ENCODE measurements at regions not wholly inside any gene's neighbourhood (a gene's known extent, or its start where the extent isn't known, plus 50 kb on each side); places are given as distances from the start of the nearest gene placed in this dataset.
"Not testable (repeated sequence)": the region's sequence is repeated elsewhere in the genome, so short reads cannot be mapped to it uniquely, and the experiment has no call there.

GRCh38 chr5:99808657-99809230 lies 726.4 kb upstream of the FAM174A start:
- no peaks in the 10 kb centered on the region for H3K36me3 Mint-ChIP-seq
- H3K27me3 Mint-ChIP-seq: no peaks in the 10 kb centered on the region
- ATAC-seq (ENCODE audit: low read depth) (no peak), DNase-seq (ENCODE audit: low spot score in 2 of 2) (no peak)
- H3K4me3 Mint-ChIP-seq: no peak overlapping the region
- no peaks in the 10 kb centered on the region for H3K4me1 Mint-ChIP-seq
- H3K27ac Mint-ChIP-seq: no peak overlapping the region
- H3K9me3 Mint-ChIP-seq: no peaks in the 10 kb centered on the region

- H3K4me1 Mint-ChIP-seq: no peaks in the 10 kb centered on the region
- ATAC-seq (ENCODE audit: low read depth) (no peak), DNase-seq (ENCODE audit: low spot score in 2 of 2) (no peak)
- H3K27me3 Mint-ChIP-seq: no peaks in the 10 kb centered on the region
- H3K36me3 Mint-ChIP-seq: no peaks in the 10 kb centered on the region
- no peaks in the 10 kb centered on the region for H3K9me3 Mint-ChIP-seq
- no peak overlapping the region for H3K27ac Mint-ChIP-seq
- no peak overlapping the region for H3K4me3 Mint-ChIP-seq
These were observed 727.8 kb upstream of the FAM174A start for GRCh38 chr5:99807346-99807745.

DNA sequence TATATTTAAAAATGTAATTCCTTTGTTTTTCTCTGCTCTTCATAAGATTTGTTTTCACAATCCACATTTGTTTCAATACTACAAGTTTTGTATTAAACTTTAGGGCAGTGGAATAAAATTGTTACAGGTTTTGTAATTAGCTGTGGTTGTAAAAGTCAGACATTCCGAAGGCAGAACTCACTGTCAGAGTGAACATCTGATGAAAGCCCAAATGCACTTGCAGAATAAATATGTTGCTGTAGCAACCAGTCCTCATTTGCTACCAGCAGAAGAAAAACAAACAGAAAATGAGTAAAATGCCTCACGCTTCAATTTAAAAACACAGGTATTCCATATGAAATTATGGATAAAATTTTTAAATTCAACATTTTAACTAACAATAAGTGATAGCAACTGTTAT lies 740.1 kb upstream of the FAM174A start:
- ATAC-seq (ENCODE audit: low read depth) (no peak), DNase-seq (ENCODE audit: low spot score in 2 of 2) (no peak)
- Mint-ChIP-seq H3K27ac (no peak overlapping the region), H3K36me3 (no peaks in the 10 kb centered on the region), H3K4me1 (no peaks in the 10 kb centered on the region), H3K4me3 (no peak overlapping the region), H3K9me3 (peaks cover 4% of the 10 kb centered on the region), H3K27me3 (no peaks in the 10 kb centered on the region)

DNA sequence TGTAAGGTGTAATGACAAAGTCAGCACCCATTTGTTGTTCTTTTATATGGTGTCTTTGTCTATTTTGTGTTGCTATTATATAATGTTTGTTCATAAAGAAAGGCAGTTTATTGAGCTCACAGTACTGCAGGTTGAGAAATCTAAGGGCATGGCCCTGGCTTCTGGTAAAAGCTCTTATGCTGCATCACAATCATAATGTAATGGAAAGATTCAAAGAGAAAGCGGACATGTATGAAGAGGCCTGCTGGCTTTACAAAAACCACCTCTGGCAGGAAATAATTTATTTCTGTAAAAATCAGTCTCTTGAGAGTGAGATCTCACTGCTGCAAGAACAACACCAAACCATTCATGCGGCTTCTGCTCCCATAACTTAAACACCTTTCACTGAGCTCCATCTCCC lies 746.7 kb upstream of the FAM174A start:
- ATAC-seq (ENCODE audit: low read depth) (no peak), DNase-seq (ENCODE audit: low spot score in 2 of 2) (no peak)
- Mint-ChIP-seq H3K27ac (no peak overlapping the region), H3K9me3 (peaks cover 3% of the 10 kb centered on the region), H3K27me3 (no peaks in the 10 kb centered on the region), H3K4me1 (no peaks in the 10 kb centered on the region), H3K36me3 (no peaks in the 10 kb centered on the region), H3K4me3 (no peak overlapping the region)

- H3K4me1 Mint-ChIP-seq: no peaks in the 10 kb centered on the region
- H3K9me3 Mint-ChIP-seq: no peaks in the 10 kb centered on the region
- H3K36me3 Mint-ChIP-seq: no peaks in the 10 kb centered on the region
- no peaks in the 10 kb centered on the region for H3K27me3 Mint-ChIP-seq
- no peak for DNase-seq (ENCODE audit: low spot score in 2 of 2)
- H3K4me3 Mint-ChIP-seq: no peak overlapping the region
- ATAC-seq (ENCODE audit: low read depth): no peak
- H3K27ac Mint-ChIP-seq: no peak overlapping the region
These were observed 760.0 kb upstream of the FAM174A start for GRCh38 chr5:99775189-99775588.

GRCh38 chr5:99773290-99773689 lies 761.9 kb upstream of the FAM174A start:
- no peak for ATAC-seq (ENCODE audit: low read depth)
- Mint-ChIP-seq H3K9me3 (peaks cover 2% of the 10 kb centered on the region), H3K36me3 (no peaks in the 10 kb centered on the region), H3K4me3 (no peak overlapping the region), H3K27ac (no peak overlapping the region), H3K4me1 (no peaks in the 10 kb centered on the region), H3K27me3 (no peaks in the 10 kb centered on the region)
- DNase-seq (ENCODE audit: low spot score in 2 of 2): no peak

DNA sequence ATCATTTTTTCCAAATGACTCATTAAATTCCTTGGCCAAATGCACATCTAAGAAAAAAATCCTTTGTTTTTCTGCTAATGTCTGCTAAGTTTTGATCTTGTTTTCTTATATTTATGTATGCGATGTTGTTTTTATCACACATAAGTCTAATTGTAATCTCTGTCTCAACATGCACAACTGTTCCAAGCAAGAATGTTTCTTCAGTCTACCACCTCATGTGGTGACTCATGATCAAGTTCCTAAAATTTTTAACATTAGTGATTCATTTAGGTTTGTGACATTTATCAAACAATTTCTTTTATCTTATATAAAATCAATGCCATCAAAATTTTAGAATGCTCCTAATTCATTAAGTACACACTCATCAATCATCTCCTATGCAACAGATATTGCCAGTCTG lies 763.9 kb upstream of the FAM174A start:
- H3K27me3 Mint-ChIP-seq: no peaks in the 10 kb centered on the region
- no peaks in the 10 kb centered on the region for H3K4me1 Mint-ChIP-seq
- no peak for DNase-seq (ENCODE audit: low spot score in 2 of 2)
- no peak overlapping the region for H3K27ac Mint-ChIP-seq
- H3K4me3 Mint-ChIP-seq: no peak overlapping the region
- peaks cover 2% of the 10 kb centered on the region for H3K9me3 Mint-ChIP-seq
- H3K36me3 Mint-ChIP-seq: no peaks in the 10 kb centered on the region
- ATAC-seq (ENCODE audit: low read depth): no peak

- H3K27me3 Mint-ChIP-seq: no peaks in the 10 kb centered on the region
- H3K27ac Mint-ChIP-seq: no peak overlapping the region
These were observed 770.2 kb upstream of the FAM174A start for GRCh38 chr5:99765011-99765410.

GRCh38 chr5:99763021-99763774 lies 772.0 kb upstream of the FAM174A start:
- Mint-ChIP-seq H3K27ac (no peak overlapping the region), H3K36me3 (no peaks in the 10 kb centered on the region), H3K27me3 (no peaks in the 10 kb centered on the region), H3K4me3 (no peak overlapping the region), H3K9me3 (peaks cover 4% of the 10 kb centered on the region), H3K4me1 (no peaks in the 10 kb centered on the region)
- DNase-seq (ENCODE audit: low spot score in 2 of 2) (no peak), ATAC-seq (ENCODE audit: low read depth) (no peak)

More at GRCh38 chr5:99765011-99765410, 770.2 kb upstream of the FAM174A start:
- no peak for DNase-seq (ENCODE audit: low spot score in 2 of 2)
- Mint-ChIP-seq H3K4me1 (no peaks in the 10 kb centered on the region), H3K9me3 (peaks cover 4% of the 10 kb centered on the region), H3K4me3 (no peak overlapping the region), H3K36me3 (no peaks in the 10 kb centered on the region)
- ATAC-seq (ENCODE audit: low read depth): no peak

DNA sequence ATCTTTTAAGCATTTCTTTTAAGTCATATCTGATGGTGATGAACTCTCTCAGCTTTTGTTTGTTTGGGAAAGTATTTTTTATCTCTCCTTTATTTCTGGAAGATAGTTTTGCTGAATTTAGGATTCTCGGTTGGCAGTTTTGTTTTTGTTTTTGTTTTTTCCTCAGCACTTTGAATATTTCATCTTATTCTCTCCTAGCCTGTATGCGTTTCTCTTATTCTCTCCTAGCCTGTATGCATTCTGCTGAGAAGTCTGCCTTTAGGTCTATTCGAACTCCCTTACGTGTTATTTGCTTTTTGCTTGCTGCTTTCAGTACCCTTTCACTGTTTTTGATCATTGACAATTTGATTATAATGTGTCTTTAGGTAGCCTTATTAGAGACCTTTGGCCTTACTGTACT lies 787.8 kb upstream of the FAM174A start:
- DNase-seq (ENCODE audit: low spot score in 2 of 2) (no peak), ATAC-seq (ENCODE audit: low read depth) (no peak)
- Mint-ChIP-seq H3K36me3 (no peaks in the 10 kb centered on the region), H3K4me3 (no peak overlapping the region), H3K9me3 (peaks cover 3% of the 10 kb centered on the region), H3K27ac (no peak overlapping the region), H3K4me1 (no peaks in the 10 kb centered on the region), H3K27me3 (no peaks in the 10 kb centered on the region)

DNA sequence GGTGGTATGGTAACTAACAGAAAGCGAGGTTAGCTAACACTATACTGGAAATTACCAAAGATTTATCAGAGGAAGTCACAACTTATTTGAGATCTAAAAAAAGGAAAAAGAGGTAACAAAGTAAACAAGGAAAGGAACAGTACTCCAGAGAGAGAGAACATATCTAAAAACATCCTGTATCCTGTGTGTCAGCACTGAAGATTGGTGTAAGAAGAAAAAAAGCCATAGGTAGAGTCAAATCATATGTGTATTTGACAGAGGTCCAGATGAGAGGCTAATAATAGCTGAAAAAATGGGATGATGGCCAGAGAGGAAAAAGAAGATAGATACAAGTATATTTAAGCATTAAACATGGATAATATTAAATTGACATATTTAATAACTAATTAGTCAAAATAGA lies 802.0 kb upstream of the FAM174A start:
- ATAC-seq (ENCODE audit: low read depth); H3K36me3 Mint-ChIP-seq; H3K27me3 Mint-ChIP-seq; DNase-seq (ENCODE audit: low spot score in 2 of 2); H3K4me3 Mint-ChIP-seq; H3K9me3 Mint-ChIP-seq; H3K27ac Mint-ChIP-seq; H3K4me1 Mint-ChIP-seq: not testable (repeated sequence)

DNA sequence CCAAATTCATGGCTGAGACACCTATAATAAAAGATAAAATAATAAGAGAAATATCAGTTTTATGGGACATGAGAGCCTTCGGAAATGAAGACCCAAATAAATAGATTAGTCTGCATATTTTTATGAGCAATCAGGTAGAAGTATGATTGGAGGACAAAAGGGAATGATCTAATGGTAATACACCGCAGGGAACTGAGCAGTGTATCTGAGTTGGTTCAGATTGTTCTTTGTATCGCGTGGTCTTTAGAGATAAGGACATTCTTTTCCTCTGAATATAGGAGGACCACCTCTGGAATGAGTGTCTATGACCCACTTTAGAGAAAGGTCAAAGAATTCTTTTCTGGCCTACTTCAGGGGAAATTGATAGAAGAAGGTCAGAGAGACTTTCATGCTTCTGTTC lies 801.8 kb upstream of the CHD1 start:
- H3K36me3 Mint-ChIP-seq; H3K4me3 Mint-ChIP-seq; H3K4me1 Mint-ChIP-seq; H3K27ac Mint-ChIP-seq; DNase-seq (ENCODE audit: low spot score in 2 of 2); ATAC-seq (ENCODE audit: low read depth); H3K9me3 Mint-ChIP-seq; H3K27me3 Mint-ChIP-seq: not testable (repeated sequence)

- H3K27ac Mint-ChIP-seq: no peak overlapping the region
- H3K36me3 Mint-ChIP-seq: no peaks in the 10 kb centered on the region
- H3K4me1 Mint-ChIP-seq: no peaks in the 10 kb centered on the region
- DNase-seq (ENCODE audit: low spot score in 2 of 2): no peak
- no peaks in the 10 kb centered on the region for H3K9me3 Mint-ChIP-seq
- no peak for ATAC-seq (ENCODE audit: low read depth)
- H3K4me3 Mint-ChIP-seq: no peak overlapping the region
- no peaks in the 10 kb centered on the region for H3K27me3 Mint-ChIP-seq
These were observed 796.0 kb upstream of the CHD1 start for GRCh38 chr5:99724732-99725290.

GRCh38 chr5:99721506-99721905 lies 792.7 kb upstream of the CHD1 start:
- no peak for ATAC-seq (ENCODE audit: low read depth)
- no peaks in the 10 kb centered on the region for H3K4me1 Mint-ChIP-seq

GRCh38 chr5:99715921-99716320 lies 787.1 kb upstream of the CHD1 start:
- ATAC-seq (ENCODE audit: low read depth) (no peak), DNase-seq (ENCODE audit: low spot score in 2 of 2) (no peak)
- H3K4me3 Mint-ChIP-seq: no peak overlapping the region
- no peaks in the 10 kb centered on the region for H3K4me1 Mint-ChIP-seq
- no peaks in the 10 kb centered on the region for H3K9me3 Mint-ChIP-seq
- no peaks in the 10 kb centered on the region for H3K36me3 Mint-ChIP-seq
- H3K27me3 Mint-ChIP-seq: no peaks in the 10 kb centered on the region
- H3K27ac Mint-ChIP-seq: no peak overlapping the region

More at GRCh38 chr5:99721506-99721905, 792.7 kb upstream of the CHD1 start:
- Mint-ChIP-seq H3K9me3 (no peaks in the 10 kb centered on the region), H3K27me3 (no peaks in the 10 kb centered on the region), H3K27ac (no peak overlapping the region), H3K36me3 (no peaks in the 10 kb centered on the region), H3K4me3 (no peak overlapping the region)
- DNase-seq (ENCODE audit: low spot score in 2 of 2): no peak

Data from memory B cell (primary cell).